ENCODE measurements at regions not wholly inside any gene's neighbourhood (a gene's known extent, or its start where the extent isn't known, plus 50 kb on each side); places are given as distances from the start of the nearest gene placed in this dataset.

- no peak for TF ChIP-seq USF1 (IDR thresholded peaks at IDR 0.05; ENCODE audit: borderline replicate concordance, extremely low read length, insufficient read depth, low read depth, low read length)
- TF ChIP-seq STAT1 (conservative IDR thresholded peaks at IDR 0.05), result no peak
- no peak for TF ChIP-seq SREBF2 (IDR thresholded peaks at IDR 0.05; ENCODE audit: low read length)
- TF ChIP-seq RFX5 (IDR thresholded peaks at IDR 0.05; ENCODE audit: low read depth, low read length), result no peak
- TF ChIP-seq HDAC2 (IDR thresholded peaks at IDR 0.05), result no peak
- TF ChIP-seq MYC (IDR thresholded peaks at IDR 0.05; ENCODE audit: insufficient read depth, insufficient read length, insufficient replicate concordance, low read length, severe bottlenecking), result no peak
- no peak for TF ChIP-seq POLR2AphosphoS5 (IDR thresholded peaks at IDR 0.05; ENCODE audit: low read length)
- no peak for TF ChIP-seq YY1 (IDR thresholded peaks at IDR 0.05; ENCODE audit: low read depth, low read length)
- TF ChIP-seq PAX8 (IDR thresholded peaks at IDR 0.05), result no peak
- TF ChIP-seq TBL1XR1 (IDR thresholded peaks at IDR 0.05; ENCODE audit: low read depth, low read length), result no peak; the same call in none of the 2 replicates
- TF ChIP-seq MLLT1 (IDR thresholded peaks at IDR 0.05), result no peak
- no peak for TF ChIP-seq BACH1 (IDR thresholded peaks at IDR 0.05; ENCODE audit: borderline replicate concordance)
- no peak for TF ChIP-seq PRDM15 (CRISPR knock-in tag; IDR thresholded peaks at IDR 0.05)
- no peak for TF ChIP-seq CUX1 (IDR thresholded peaks at IDR 0.05; ENCODE audit: insufficient replicate concordance, low read depth, low read length)
- TF ChIP-seq USF2 (IDR thresholded peaks at IDR 0.05; ENCODE audit: borderline replicate concordance, low read depth, low read length), result no peak
- TF ChIP-seq EED (IDR thresholded peaks at IDR 0.05; ENCODE audit: low read depth), result no peak
- TF ChIP-seq CHD1 (IDR thresholded peaks at IDR 0.05; ENCODE audit: low read depth, low read length), result no peak
- TF ChIP-seq PAX5 (IDR thresholded peaks at IDR 0.05; ENCODE audit: borderline replicate concordance, low read depth, low read length), result no peak
- TF ChIP-seq RAD21 (IDR thresholded peaks at IDR 0.05; ENCODE audit: insufficient read depth, low read depth, low read length), result no peak
Observed at GRCh38 chr5:108634617-108635288, 112.9 kb upstream of the FER start (continued).

All from GM12878 (cell line).